ENCODE measurements at regions not wholly inside any gene's neighbourhood (a gene's known extent, or its start where the extent isn't known, plus 50 kb on each side); places are given as distances from the start of the nearest gene placed in this dataset.

- no peak for DNase-seq
These were observed 114.4 kb upstream of the TCERG1L start for GRCh38 chr10:131425752-131426533.

- DNase-seq, result no peak
These were observed 115.0 kb upstream of the TCERG1L start for GRCh38 chr10:131426534-131426898.

- no peak for DNase-seq
These were observed 115.8 kb upstream of the TCERG1L start for GRCh38 chr10:131427281-131427680.

- no peak for DNase-seq
These were observed 116.4 kb upstream of the TCERG1L start for GRCh38 chr10:131427901-131428300.

- DNase-seq, result no peak
These were observed 117.6 kb upstream of the TCERG1L start for GRCh38 chr10:131429141-131429540.

GRCh38 chr10:131429942-131430341, 118.4 kb upstream of the TCERG1L start:
- no peak for DNase-seq

- DNase-seq, result no peak
These were observed 119.3 kb upstream of the TCERG1L start for GRCh38 chr10:131430716-131431412.

GRCh38 chr10:131431533-131431932, 120.0 kb upstream of the TCERG1L start:
- DNase-seq, result no peak

- DNase-seq, result no peak
These were observed 120.6 kb upstream of the TCERG1L start for GRCh38 chr10:131431978-131432690.

GRCh38 chr10:131433568-131433967, 122.0 kb upstream of the TCERG1L start:
- DNase-seq, result no peak

- DNase-seq, result no peak
These were observed 123.7 kb upstream of the TCERG1L start for GRCh38 chr10:131435232-131435631.

GRCh38 chr10:131435760-131436457, 124.4 kb upstream of the TCERG1L start:
- DNase-seq, result no peak

- DNase-seq, result no peak
These were observed 124.9 kb upstream of the TCERG1L start for GRCh38 chr10:131436458-131436857.

GRCh38 chr10:131437556-131438475, 126.3 kb upstream of the TCERG1L start:
- DNase-seq, result no peak

- DNase-seq, result no peak
These were observed 127.1 kb upstream of the TCERG1L start for GRCh38 chr10:131438665-131439064.

GRCh38 chr10:131439705-131440104, 128.2 kb upstream of the TCERG1L start:
- no peak for DNase-seq

- DNase-seq, result no peak
These were observed 129.2 kb upstream of the TCERG1L start for GRCh38 chr10:131440405-131441360.

- DNase-seq, result no peak
These were observed 130.8 kb upstream of the TCERG1L start for GRCh38 chr10:131442271-131442670.

GRCh38 chr10:131444286-131444685, 132.8 kb upstream of the TCERG1L start:
- no peak for DNase-seq

GRCh38 chr10:131444862-131445461, 133.4 kb upstream of the TCERG1L start:
- no peak for DNase-seq

Measured in AML-193 (cell line).